ENCODE measurements at regions not wholly inside any gene's neighbourhood (a gene's known extent, or its start where the extent isn't known, plus 50 kb on each side); places are given as distances from the start of the nearest gene placed in this dataset.

GRCh38 chr4:177728361-177729152, 286.3 kb upstream of the AGA start:
- TF ChIP-seq CTCF (conservative IDR thresholded peaks at IDR 0.05; ENCODE audit: low read depth, low read length), result no peak
- no peak overlapping the region for H3K4me3 ChIP-seq (ENCODE audit: low read length)
- no peak for DNase-seq (ENCODE audit: low read depth)

GRCh38 chr4:177729681-177730080, 287.4 kb upstream of the AGA start:
- H3K4me3 ChIP-seq (ENCODE audit: low read length), result no peak overlapping the region
- no peak for DNase-seq (ENCODE audit: low read depth)
- TF ChIP-seq CTCF (conservative IDR thresholded peaks at IDR 0.05; ENCODE audit: low read depth, low read length), result no peak

- no peak overlapping the region for H3K4me3 ChIP-seq (ENCODE audit: low read length)
- no peak for TF ChIP-seq CTCF (conservative IDR thresholded peaks at IDR 0.05; ENCODE audit: low read depth, low read length)
- DNase-seq (ENCODE audit: low read depth), result no peak
Measured at GRCh38 chr4:177737387-177737940, 295.2 kb upstream of the AGA start.

GRCh38 chr4:177740563-177740962, 298.3 kb upstream of the AGA start:
- no peak overlapping the region for H3K4me3 ChIP-seq (ENCODE audit: low read length)
- no peak for DNase-seq (ENCODE audit: low read depth)
- TF ChIP-seq CTCF (conservative IDR thresholded peaks at IDR 0.05; ENCODE audit: low read depth, low read length), result no peak

GRCh38 chr4:177759729-177760128, 317.5 kb upstream of the AGA start:
- DNase-seq (ENCODE audit: low read depth), result no peak
- no peak for TF ChIP-seq CTCF (conservative IDR thresholded peaks at IDR 0.05; ENCODE audit: low read depth, low read length)
- no peak overlapping the region for H3K4me3 ChIP-seq (ENCODE audit: low read length)

GRCh38 chr4:177761692-177762091, 319.5 kb upstream of the AGA start:
- DNase-seq (ENCODE audit: low read depth), result no peak
- no peak overlapping the region for H3K4me3 ChIP-seq (ENCODE audit: low read length)
- no peak for TF ChIP-seq CTCF (conservative IDR thresholded peaks at IDR 0.05; ENCODE audit: low read depth, low read length)

- DNase-seq (ENCODE audit: low read depth), result no peak
- no peak overlapping the region for H3K4me3 ChIP-seq (ENCODE audit: low read length)
- no peak for TF ChIP-seq CTCF (conservative IDR thresholded peaks at IDR 0.05; ENCODE audit: low read depth, low read length)
Measured at GRCh38 chr4:177769155-177769554, 326.9 kb upstream of the AGA start.

Data from retinal pigment epithelial cell (primary cell).